ENCODE measurements at regions not wholly inside any gene's neighbourhood (a gene's known extent, or its start where the extent isn't known, plus 50 kb on each side); places are given as distances from the start of the nearest gene placed in this dataset.

GRCh38 chr5:61884252-61884855, 421.7 kb upstream of the KIF2A start:
- TF ChIP-seq, protein P1, sequence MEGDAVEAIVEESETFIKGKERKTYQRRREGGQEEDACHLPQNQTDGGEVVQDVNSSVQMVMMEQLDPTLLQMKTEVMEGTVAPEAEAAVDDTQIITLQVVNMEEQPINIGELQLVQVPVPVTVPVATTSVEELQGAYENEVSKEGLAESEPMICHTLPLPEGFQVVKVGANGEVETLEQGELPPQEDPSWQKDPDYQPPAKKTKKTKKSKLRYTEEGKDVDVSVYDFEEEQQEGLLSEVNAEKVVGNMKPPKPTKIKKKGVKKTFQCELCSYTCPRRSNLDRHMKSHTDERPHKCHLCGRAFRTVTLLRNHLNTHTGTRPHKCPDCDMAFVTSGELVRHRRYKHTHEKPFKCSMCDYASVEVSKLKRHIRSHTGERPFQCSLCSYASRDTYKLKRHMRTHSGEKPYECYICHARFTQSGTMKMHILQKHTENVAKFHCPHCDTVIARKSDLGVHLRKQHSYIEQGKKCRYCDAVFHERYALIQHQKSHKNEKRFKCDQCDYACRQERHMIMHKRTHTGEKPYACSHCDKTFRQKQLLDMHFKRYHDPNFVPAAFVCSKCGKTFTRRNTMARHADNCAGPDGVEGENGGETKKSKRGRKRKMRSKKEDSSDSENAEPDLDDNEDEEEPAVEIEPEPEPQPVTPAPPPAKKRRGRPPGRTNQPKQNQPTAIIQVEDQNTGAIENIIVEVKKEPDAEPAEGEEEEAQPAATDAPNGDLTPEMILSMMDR (IDR thresholded peaks at IDR 0.05), result no peak
- no peak for TF ChIP-seq POLR2A (IDR thresholded peaks at IDR 0.05)
